ACC112 (cell line): ENCODE measurements at regions not wholly inside any gene's neighbourhood (a gene's known extent, or its start where the extent isn't known, plus 50 kb on each side); places are given as distances from the start of the nearest gene placed in this dataset.

Experiments
- H2AFZ ChIP-seq: fragments of 200-600 bp; sonication (generic); one replicate; pipeline ENCODE4 v1.6.0; 2017; ENCODE audit warnings: antibody characterized with exemption, low read length; ENCODE audit not compliant: unreplicated experiment
- H3K27ac ChIP-seq: fragments of 200-600 bp; sonication (generic); 2 replicates; pipeline ENCODE4 v1.5.1; 2014; ENCODE audit warnings: low read depth, mild to moderate bottlenecking, antibody characterized with exemption, low read length, moderate library complexity
- H3K27me3 ChIP-seq: fragments of 200-600 bp; sonication (generic); 2 replicates; pipeline ENCODE4 v1.6.1; 2014; ENCODE audit warnings: mild to moderate bottlenecking, antibody characterized with exemption, low read length, moderate library complexity, mixed read lengths; ENCODE audit not compliant: insufficient read depth
- H3K36me3 ChIP-seq: fragments of 200-600 bp; sonication (generic); 2 replicates; pipeline ENCODE4 v1.6.1; 2016; ENCODE audit warnings: mild to moderate bottlenecking, antibody characterized with exemption, low read length, moderate library complexity, mixed read lengths; ENCODE audit not compliant: insufficient read depth
- H3K4me1 ChIP-seq: fragments of 200-600 bp; sonication (generic); one replicate; pipeline ENCODE4 v1.6.1; 2016; ENCODE audit warnings: low read length, mixed read lengths; ENCODE audit not compliant: insufficient read depth, unreplicated experiment, control insufficient read depth
- H3K4me3 ChIP-seq: fragments of 200-600 bp; sonication (generic); 2 replicates; pipeline ENCODE4 v1.5.1; 2014; ENCODE audit warnings: mild to moderate bottlenecking, low read depth, low read length
- H3K79me2 ChIP-seq: fragments of 200-600 bp; sonication (generic); one replicate; pipeline ENCODE4 v1.6.0; 2016; ENCODE audit warnings: low read length; ENCODE audit not compliant: control insufficient read depth, unreplicated experiment, insufficient read depth

DNA sequence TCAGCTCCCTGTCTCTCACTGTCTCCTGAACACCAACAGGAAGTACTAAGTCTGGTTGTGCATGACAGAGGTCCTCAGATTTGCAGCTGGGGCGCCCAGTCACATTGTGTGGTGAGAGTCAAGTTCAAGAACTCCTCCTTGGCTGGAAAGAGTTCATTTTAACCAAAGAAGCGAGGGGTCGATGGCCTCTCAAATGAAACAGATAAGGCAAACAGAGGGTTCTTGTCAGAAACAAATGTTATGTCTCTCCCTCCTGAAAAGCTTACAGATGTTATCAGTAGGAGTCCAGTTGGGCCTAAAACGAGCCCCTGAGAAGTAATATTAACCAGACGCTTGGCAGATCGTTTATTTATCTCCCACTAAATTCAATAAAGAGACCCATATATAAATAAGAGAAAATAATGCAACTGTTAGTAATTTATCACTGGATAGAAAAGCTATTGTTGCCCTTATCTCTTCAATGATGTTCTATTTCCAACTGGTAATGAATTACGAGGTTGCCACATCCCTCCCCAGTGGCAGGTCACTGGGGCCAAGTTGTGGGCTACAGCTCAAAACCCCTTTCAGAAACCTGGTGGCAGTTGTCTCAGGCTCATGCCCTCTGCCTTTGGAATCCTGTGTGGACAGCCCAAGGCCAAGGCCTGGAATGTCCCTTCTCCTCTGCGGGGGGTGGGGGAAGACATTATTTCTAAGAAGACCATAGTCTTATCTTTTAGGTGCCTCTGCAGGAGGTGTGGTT, 307.5 kb upstream of the DYNLRB2 start:
- no peaks in the 10 kb centered on the region for H3K27me3 ChIP-seq
- H3K4me1 ChIP-seq = peaks cover 14% of the 10 kb centered on the region
- no peaks in the 10 kb centered on the region for H3K36me3 ChIP-seq
- H3K27ac ChIP-seq = no peak overlapping the region
- H2AFZ ChIP-seq = no peak overlapping the region
- H3K4me3 ChIP-seq = no peak overlapping the region
- H3K79me2 ChIP-seq = no peaks in the 10 kb centered on the region

DNA sequence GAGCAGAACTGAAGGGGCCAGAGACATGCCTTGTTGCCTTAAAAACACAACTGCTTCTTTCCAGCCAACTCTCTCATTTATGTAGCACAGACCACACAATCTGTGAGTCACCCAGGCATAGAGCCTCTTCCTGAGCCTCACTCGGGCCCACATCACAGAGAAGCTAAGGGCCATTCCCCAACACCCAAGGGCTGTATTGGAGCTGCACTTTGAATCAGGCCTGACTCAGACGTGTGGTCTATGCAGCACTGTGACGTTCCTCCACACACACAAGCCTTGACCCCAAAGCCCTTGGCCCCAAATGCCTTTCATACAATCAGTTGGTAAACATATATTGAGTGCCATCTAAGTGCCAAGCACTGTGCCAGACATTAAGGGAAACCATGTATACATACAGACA, 308.9 kb upstream of the DYNLRB2 start:
- Histone ChIP-seq H3K27ac (peak overlapping the region; percentile 33; the same call in 1 of the 2 replicates), H3K36me3 (no peaks in the 10 kb centered on the region), H3K4me3 (no peak overlapping the region), H2AFZ (no peak overlapping the region), H3K79me2 (no peaks in the 10 kb centered on the region), H3K4me1 (peaks cover 14% of the 10 kb centered on the region), H3K27me3 (no peaks in the 10 kb centered on the region)

DNA sequence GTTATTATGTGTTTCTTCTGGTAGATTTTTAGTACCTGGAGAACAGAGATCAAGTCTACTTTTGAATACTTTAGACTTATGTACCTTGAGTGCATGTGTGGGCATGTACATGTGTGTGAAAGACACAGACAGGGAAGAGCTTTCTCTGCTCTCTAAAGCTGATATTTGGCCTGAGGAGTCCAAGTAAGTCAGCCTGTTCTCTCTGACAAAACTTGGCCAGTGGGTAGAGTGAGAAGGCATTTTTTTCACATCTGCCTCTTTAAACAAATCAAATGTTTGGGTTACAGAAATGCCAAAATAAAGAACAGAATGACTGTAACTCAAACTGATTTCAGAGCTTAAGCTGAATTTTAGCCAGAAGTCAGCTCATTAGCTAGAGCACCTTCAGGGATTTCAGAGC, 309.7 kb upstream of the DYNLRB2 start:
- no peak overlapping the region for H3K27ac ChIP-seq

DNA sequence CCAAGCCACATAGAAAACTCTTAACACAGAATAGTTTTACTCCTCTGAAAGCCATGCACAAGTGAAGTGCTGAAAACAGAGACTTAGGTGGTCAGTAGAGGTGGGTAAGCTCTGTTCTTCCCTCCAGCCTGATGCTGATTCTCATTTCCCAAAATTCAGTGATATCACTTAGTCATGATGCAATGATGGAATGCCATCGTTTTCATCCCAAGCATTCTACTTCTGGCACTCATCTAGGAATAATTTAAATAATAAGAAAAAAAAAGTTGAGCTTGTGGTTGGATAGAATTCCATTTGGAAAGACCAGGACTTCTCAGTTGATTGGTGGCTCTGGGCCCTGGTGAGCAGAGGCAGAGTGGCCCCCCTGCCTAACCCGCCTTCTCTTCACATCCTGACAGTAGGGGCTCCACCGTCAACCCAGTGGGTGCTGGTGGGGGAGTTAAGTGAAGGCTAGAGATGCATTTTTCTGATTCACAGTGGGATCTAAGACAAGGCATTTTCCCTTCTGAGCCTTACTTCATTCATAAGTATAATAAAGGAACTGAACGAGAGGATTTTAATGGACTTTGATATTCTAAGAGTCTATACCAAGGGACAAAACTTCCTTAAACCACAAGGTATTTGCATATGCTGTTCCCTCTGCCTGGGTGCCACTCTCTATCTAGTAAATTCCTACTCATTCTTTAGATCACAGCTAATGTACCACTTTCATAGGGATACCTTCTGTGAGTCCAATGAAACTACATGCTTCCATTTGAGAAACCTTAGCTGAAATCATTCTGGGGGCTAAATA, 310.3 kb upstream of the DYNLRB2 start:
- Histone ChIP-seq H3K27me3 (no peaks in the 10 kb centered on the region), H3K79me2 (no peaks in the 10 kb centered on the region), H3K27ac (no peak overlapping the region), H3K36me3 (no peaks in the 10 kb centered on the region), H2AFZ (no peak overlapping the region), H3K4me1 (peaks cover 14% of the 10 kb centered on the region), H3K4me3 (no peak overlapping the region)

More for the DNA sequence above, 309.7 kb upstream of the DYNLRB2 start:
- peaks cover 14% of the 10 kb centered on the region for H3K4me1 ChIP-seq
- H2AFZ ChIP-seq = no peak overlapping the region
- no peaks in the 10 kb centered on the region for H3K79me2 ChIP-seq
- no peak overlapping the region for H3K4me3 ChIP-seq
- no peaks in the 10 kb centered on the region for H3K27me3 ChIP-seq
- no peaks in the 10 kb centered on the region for H3K36me3 ChIP-seq

DNA sequence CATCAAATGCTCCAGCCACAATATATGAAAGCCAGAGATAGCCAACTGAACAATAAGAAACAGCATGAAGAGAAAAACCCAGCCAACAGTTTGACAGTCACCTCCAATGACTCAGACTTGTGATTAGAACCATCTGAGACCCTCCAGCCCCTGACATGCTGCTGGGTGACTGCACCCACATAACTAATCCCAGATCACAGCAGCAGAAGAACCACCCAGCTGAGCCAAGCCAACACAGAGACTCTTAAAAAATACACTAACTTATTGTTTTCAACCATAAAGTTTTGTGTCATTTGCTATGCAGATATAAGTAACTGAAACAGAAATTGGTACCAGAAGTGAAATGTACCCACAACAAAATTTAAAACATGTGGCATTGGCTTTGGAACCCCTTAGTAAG, 314.3 kb upstream of the DYNLRB2 start:
- Histone ChIP-seq H2AFZ (no peak overlapping the region), H3K27ac (no peak overlapping the region), H3K79me2 (no peaks in the 10 kb centered on the region), H3K4me1 (peaks cover 4% of the 10 kb centered on the region), H3K4me3 (no peak overlapping the region), H3K27me3 (no peaks in the 10 kb centered on the region), H3K36me3 (no peaks in the 10 kb centered on the region)

DNA sequence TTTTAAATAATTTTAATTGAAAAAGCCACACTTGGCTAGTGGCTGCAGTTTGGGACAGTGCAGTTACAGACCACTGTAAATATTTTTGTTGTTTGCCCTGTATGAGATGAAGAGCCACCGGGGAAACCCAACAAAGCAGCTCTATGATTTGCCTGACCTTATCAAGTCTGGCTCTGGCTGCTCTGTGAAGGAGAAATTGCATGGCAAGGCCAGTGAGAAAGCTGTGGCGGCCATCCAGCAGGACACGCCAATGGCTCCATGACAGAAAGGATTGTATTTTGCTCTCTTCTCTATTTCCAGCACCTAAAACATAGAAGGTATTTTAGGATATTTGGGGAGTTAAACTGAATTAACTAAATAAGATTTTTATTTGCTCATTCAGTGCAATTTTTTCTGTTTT, 330.0 kb upstream of the DYNLRB2 start:
- Histone ChIP-seq H2AFZ (no peak overlapping the region), H3K4me3 (no peak overlapping the region), H3K79me2 (no peaks in the 10 kb centered on the region), H3K36me3 (no peaks in the 10 kb centered on the region), H3K4me1 (no peaks in the 10 kb centered on the region), H3K27ac (no peak overlapping the region), H3K27me3 (no peaks in the 10 kb centered on the region)

DNA sequence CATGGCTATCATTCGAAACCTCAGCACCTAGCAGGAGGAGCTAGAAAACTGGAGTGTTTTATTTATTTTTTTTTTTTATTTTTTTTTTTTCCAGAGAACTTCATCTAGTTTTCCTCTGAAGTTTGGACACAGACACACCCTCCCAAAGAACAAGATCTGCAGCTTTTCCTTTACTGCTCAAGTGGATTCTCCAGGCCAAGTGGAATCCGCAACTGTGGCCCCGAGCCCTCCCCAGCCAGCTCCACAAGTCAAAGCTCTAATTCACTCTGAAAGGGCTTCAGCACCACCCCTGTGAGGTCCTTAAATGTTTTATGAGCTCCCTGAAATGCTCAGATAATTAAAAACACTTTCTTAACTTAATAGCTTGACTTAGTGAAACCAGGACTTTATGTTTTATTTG, 332.1 kb upstream of the DYNLRB2 start:
- no peak overlapping the region for H3K4me3 ChIP-seq
- no peaks in the 10 kb centered on the region for H3K4me1 ChIP-seq
- no peaks in the 10 kb centered on the region for H3K36me3 ChIP-seq
- no peak overlapping the region for H3K27ac ChIP-seq
- no peak overlapping the region for H2AFZ ChIP-seq
- H3K79me2 ChIP-seq = no peaks in the 10 kb centered on the region
- H3K27me3 ChIP-seq = no peaks in the 10 kb centered on the region

DNA sequence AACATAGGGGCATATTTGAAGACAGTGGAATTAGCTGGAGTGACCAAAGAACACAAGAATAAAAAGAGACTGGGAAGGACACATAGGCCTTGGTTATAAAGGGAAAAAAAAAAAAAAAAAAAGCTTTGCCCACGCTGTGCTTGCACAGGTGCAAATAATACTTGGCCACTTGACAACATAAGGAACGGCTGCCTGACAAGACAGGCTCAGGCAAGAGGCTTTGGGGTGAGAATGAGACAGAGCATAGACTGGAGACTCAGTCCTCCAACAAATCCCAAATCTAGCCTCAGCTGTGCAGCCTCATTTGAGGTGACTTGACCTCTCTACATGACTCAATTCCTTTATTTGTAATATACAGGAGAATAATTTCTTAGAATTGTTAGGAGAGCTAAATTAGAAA, 332.8 kb upstream of the DYNLRB2 start:
- Histone ChIP-seq H3K27ac (no peak overlapping the region), H3K4me3 (no peak overlapping the region), H3K27me3 (no peaks in the 10 kb centered on the region)

DNA sequence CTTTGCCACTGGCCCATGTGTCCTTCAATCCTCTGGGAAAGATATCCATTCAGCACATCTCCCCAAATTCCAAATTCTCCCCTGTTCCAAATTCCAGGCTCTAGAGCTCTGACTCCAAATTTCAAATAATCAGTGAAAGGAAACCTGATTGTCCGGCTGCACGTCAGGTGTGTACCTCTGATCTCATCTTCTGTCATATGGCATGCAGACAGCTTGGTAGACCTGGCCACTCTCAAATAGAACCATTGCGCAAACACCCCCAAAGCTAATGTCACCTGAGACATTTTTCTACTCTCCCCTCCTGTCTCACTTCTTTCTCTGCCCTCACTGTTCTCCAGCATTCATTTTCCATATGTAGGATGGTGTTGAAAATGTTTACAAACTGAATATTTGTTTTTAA, 337.0 kb upstream of the DYNLRB2 start:
- Histone ChIP-seq H3K4me3 (no peak overlapping the region), H3K27ac (no peak overlapping the region), H2AFZ (no peak overlapping the region), H3K4me1 (peaks cover 7% of the 10 kb centered on the region), H3K27me3 (no peaks in the 10 kb centered on the region), H3K36me3 (no peaks in the 10 kb centered on the region), H3K79me2 (no peaks in the 10 kb centered on the region)

More for the DNA sequence above, 332.8 kb upstream of the DYNLRB2 start:
- H3K36me3 ChIP-seq = no peaks in the 10 kb centered on the region
- no peaks in the 10 kb centered on the region for H3K4me1 ChIP-seq
- H2AFZ ChIP-seq = no peak overlapping the region
- H3K79me2 ChIP-seq = no peaks in the 10 kb centered on the region

DNA sequence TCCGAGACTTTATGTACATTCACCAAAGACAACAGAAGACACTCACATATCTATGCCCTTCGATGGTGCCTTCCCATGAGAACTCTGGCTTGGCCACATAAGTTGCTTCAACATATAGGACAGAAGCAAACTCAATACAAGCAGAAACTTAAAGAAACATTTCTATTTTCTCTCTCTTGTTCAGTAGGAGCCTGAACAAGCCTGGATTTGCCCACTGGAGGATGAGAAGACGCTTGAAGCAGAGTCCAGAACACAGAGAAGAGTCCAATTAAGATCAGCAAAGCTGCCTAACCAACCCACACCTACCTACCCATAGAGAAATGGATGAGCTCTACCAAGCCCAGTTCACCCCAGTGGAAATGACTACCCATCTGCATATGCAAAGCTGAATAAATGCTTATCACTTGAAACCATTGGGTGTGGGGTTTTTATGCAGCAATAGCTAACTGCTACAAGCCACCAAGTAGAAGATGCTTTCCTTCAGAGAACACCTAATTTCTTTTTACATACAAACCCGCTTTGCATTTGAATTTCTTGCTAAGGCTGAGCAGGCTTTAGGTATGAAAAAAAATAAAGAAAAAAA, 337.9 kb upstream of the DYNLRB2 start:
- H3K4me3 ChIP-seq = no peak overlapping the region
- no peaks in the 10 kb centered on the region for H3K36me3 ChIP-seq
- no peak overlapping the region for H3K27ac ChIP-seq
- H3K4me1 ChIP-seq = peaks cover 16% of the 10 kb centered on the region
- no peaks in the 10 kb centered on the region for H3K79me2 ChIP-seq
- no peaks in the 10 kb centered on the region for H3K27me3 ChIP-seq
- no peak overlapping the region for H2AFZ ChIP-seq
